ENCODE measurements at regions not wholly inside any gene's neighbourhood (a gene's known extent, or its start where the extent isn't known, plus 50 kb on each side); places are given as distances from the start of the nearest gene placed in this dataset.
A peak's percentile ranks its signal among the peaks of the same experiment; 100 is the strongest.

- peak in 1 of 3 experiments; percentile 43; a peak in 1 of 6 replicates for TF ChIP-seq ZBTB11 (CRISPR knock-in tag; IDR thresholded peaks at IDR 0.05)
- no peak for TF ChIP-seq SAFB2 (IDR thresholded peaks at IDR 0.05; ENCODE audit: borderline replicate concordance, low read depth, low read length, severe bottlenecking)
- TF ChIP-seq CBFA2T3 (IDR thresholded peaks at IDR 0.05) = peak; percentile 97
- peak; percentile 27; the same call in 1 of the 2 replicates for TF ChIP-seq L3MBTL2 (IDR thresholded peaks at IDR 0.05)
- no peak for TF ChIP-seq HMG20A (CRISPR knock-in tag; conservative IDR thresholded peaks at IDR 0.05)
- no peak for TF ChIP-seq CEBPG (CRISPR knock-in tag; IDR thresholded peaks at IDR 0.05)
- no peak for TF ChIP-seq CEBPG (tag; conservative IDR thresholded peaks at IDR 0.05 in 1 of 2, IDR thresholded peaks at IDR 0.05 in 1 of 2)
- TF ChIP-seq MEIS2 (IDR thresholded peaks at IDR 0.05; ENCODE audit: partially characterized antibody) = peak; percentile 81
- TF ChIP-seq FOXP1 (CRISPR knock-in tag; IDR thresholded peaks at IDR 0.05) = no peak; the same call in 1 of the 2 replicates
- no peak for TF ChIP-seq ZNF561 (CRISPR knock-in tag; conservative IDR thresholded peaks at IDR 0.05)
- no peak for TF ChIP-seq CAMTA2 (CRISPR knock-in tag; conservative IDR thresholded peaks at IDR 0.05)
- TF ChIP-seq EP300 (IDR thresholded peaks at IDR 0.05; ENCODE audit: low read length) = peak; percentile 47; the same call in 1 of the 2 replicates
- no peak for TF ChIP-seq CHAMP1 (IDR thresholded peaks at IDR 0.05)
- peak; percentile 76 to 83 for TF ChIP-seq FOXK2 (conservative IDR thresholded peaks at IDR 0.05 in 1 of 2, IDR thresholded peaks at IDR 0.05 in 1 of 2; ENCODE audit: low read depth in 2 of 2)
- TF ChIP-seq NCOA1 (IDR thresholded peaks at IDR 0.05; ENCODE audit: low read depth) = peak; percentile 19; the same call in 1 of the 2 replicates
- peak; percentile 29 to 68; a peak in 1 of 4 replicates for TF ChIP-seq RCOR1 (IDR thresholded peaks at IDR 0.05; ENCODE audit: borderline replicate concordance in 1 of 2, low read depth in 2 of 2, low read length in 2 of 2)
- no peak for TF ChIP-seq STAT5B (CRISPR knock-in tag; IDR thresholded peaks at IDR 0.05)
- TF ChIP-seq HLTF (IDR thresholded peaks at IDR 0.05) = no peak
- TF ChIP-seq DPF2 (IDR thresholded peaks at IDR 0.05) = peak; percentile 74
- no peak for TF ChIP-seq NRF1 (conservative IDR thresholded peaks at IDR 0.05 in 1 of 2, IDR thresholded peaks at IDR 0.05 in 1 of 2)
- peak; percentile 81 for TF ChIP-seq STAT5A (IDR thresholded peaks at IDR 0.05; ENCODE audit: borderline replicate concordance, low read length)
- no peak for TF ChIP-seq RB1 (IDR thresholded peaks at IDR 0.05; ENCODE audit: low read depth)
- peak; percentile 84 for TF ChIP-seq ZNF316 (IDR thresholded peaks at IDR 0.05)
Observed at GRCh38 chr11:27201454-27202302, 161.1 kb downstream of the BBOX1 start (continued).

Measured in K562 (cell line).